SK-N-SH (cell line): ENCODE measurements at regions not wholly inside any gene's neighbourhood (a gene's known extent, or its start where the extent isn't known, plus 50 kb on each side); places are given as distances from the start of the nearest gene placed in this dataset.

ENCODE experiments used
- CTCF ChIA-PET: fragments of 300-600, 350-600 bp; formaldehyde crosslinking; extraction: SDS; loops from one replicate; lab custom pipeline; 2021; lab: Yijun Ruan, JAX
- POLR2A ChIA-PET: fragments of 350-600 bp; sonication (Branson Sonifier 250); formaldehyde crosslinking; extraction: SDS; loops from one replicate; lab custom pipeline; 2020; ENCODE audit warnings: antibody characterized with exemption, inconsistent platforms; lab: Yijun Ruan, JAX
- DNase-seq: peaks from one replicate; pipeline ENCODE4 v3.0.0; 2012
- H2AFZ ChIP-seq: fragments of 200-600 bp; sonication (generic); 2 replicates; pipeline ENCODE4 v1.8.1; 2016; ENCODE audit warnings: antibody characterized with exemption, mild to moderate bottlenecking, low read depth
- H3F3A ChIP-seq: fragments of 200-600 bp; sonication (generic); replicated peaks from 2 replicates; pipeline ENCODE3; 2016; ENCODE audit warnings: antibody characterized with exemption, mild to moderate bottlenecking; ENCODE audit not compliant: insufficient read depth
- H3K27ac ChIP-seq, 2 experiments: fragments of 200-500 bp in 1 of 2; fragments of 200-600 bp in 1 of 2; sonication (Bioruptor generic) in 1 of 2; sonication (generic), shearing (Covaris generic) in 1 of 2; 2 replicates each; pipeline versions ENCODE4 v1.5.1 to v1.6.1; 2014 to 2016; ENCODE audit warnings: low read depth in 2 of 2, inconsistent platforms in 1 of 2, low read length in 1 of 2, mild to moderate bottlenecking in 1 of 2, mixed read lengths in 1 of 2
- H3K27me3 ChIP-seq: fragments of 200-600 bp; sonication (generic), shearing (Covaris generic); 2 replicates; pipeline ENCODE4 v1.6.1; 2016; ENCODE audit warnings: mixed run types; ENCODE audit not compliant: insufficient read depth
- H3K36me3 ChIP-seq, 2 experiments: fragments of 200-500 bp in 1 of 2; fragments of 200-600 bp in 1 of 2; sonication (Bioruptor generic) in 1 of 2; sonication (generic) in 1 of 2; replicated peaks in 1 of 2; 2 replicates each; pipeline versions ENCODE3 to v1.5.1; 2014 to 2016; ENCODE audit warnings: low read length in 1 of 2, mild to moderate bottlenecking in 1 of 2; ENCODE audit not compliant: insufficient read depth in 2 of 2, control insufficient read depth in 1 of 2
- H3K4me1 ChIP-seq, 2 experiments: fragments of 200-500 bp in 1 of 2; fragments of 200-600 bp in 1 of 2; sonication (Bioruptor generic) in 1 of 2; sonication (generic), shearing (Covaris generic) in 1 of 2; 2 replicates each; pipeline versions ENCODE4 v1.5.1 to v1.6.1; 2014 to 2016; ENCODE audit warnings: low read depth in 1 of 2, low read length in 1 of 2, mixed run types in 1 of 2; ENCODE audit not compliant: insufficient read depth in 2 of 2, control insufficient read depth in 1 of 2
- H3K4me2 ChIP-seq: fragments of 200-600 bp; sonication (generic), shearing (Covaris generic); 2 replicates; pipeline ENCODE4 v1.6.1; 2017; ENCODE audit warnings: mixed run types
- H3K4me3 ChIP-seq, 2 experiments: fragments of 200-500 bp in 1 of 2; fragments of 200-600 bp in 1 of 2; sonication (Bioruptor generic) in 1 of 2; sonication (generic), shearing (Covaris generic) in 1 of 2; 2 replicates each; pipeline versions ENCODE4 v1.5.1 to v1.8.1; 2014 to 2016; ENCODE audit warnings: low read depth in 2 of 2, inconsistent platforms in 1 of 2, low read length in 1 of 2, mild to moderate bottlenecking in 1 of 2, mixed read lengths in 1 of 2, moderate library complexity in 1 of 2
- H3K79me2 ChIP-seq: fragments of 200-600 bp; sonication (generic); 2 replicates; pipeline ENCODE4 v1.8.1; 2017; ENCODE audit warnings: mild to moderate bottlenecking; ENCODE audit not compliant: insufficient read depth
- H3K9ac ChIP-seq: fragments of 200-600 bp; sonication (generic); 2 replicates; pipeline ENCODE4 v1.6.1; 2017; ENCODE audit warnings: mixed run types
- H3K9me2 ChIP-seq: fragments of 200-600 bp; sonication (generic); 2 replicates; pipeline ENCODE4 v1.6.1; 2017; ENCODE audit warnings: mixed run types
- H3K9me3 ChIP-seq: fragments of 200-600 bp; sonication (generic); 2 replicates; pipeline ENCODE4 v1.6.1; 2017; ENCODE audit warnings: mixed run types, mild to moderate bottlenecking, moderate library complexity
- H4K20me1 ChIP-seq: fragments of 200-600 bp; sonication (generic); 2 replicates; pipeline ENCODE4 v1.6.1; 2017; ENCODE audit warnings: mild to moderate bottlenecking, mixed run types; ENCODE audit not compliant: insufficient read depth
- ELF1 ChIP-seq: IDR thresholded peaks from 2 replicates; pipeline ENCODE4 v1.4.0; 2012
- EP300 ChIP-seq, 2 experiments: IDR thresholded peaks; 2 replicates each; pipeline versions ENCODE4 v1.4.0 to v1.6.1; 2012; ENCODE audit warnings: borderline replicate concordance in 1 of 2, low read depth in 1 of 2, low read length in 1 of 2
- EZH2phosphoT487 ChIP-seq: fragments of 200-600 bp; sonication (generic); IDR thresholded peaks from 2 replicates; pipeline ENCODE4 v1.6.1; 2017; ENCODE audit warnings: low read depth, mixed run types, mild to moderate bottlenecking, antibody characterized with exemption, moderate library complexity, borderline replicate concordance
- FOSL2 ChIP-seq: IDR thresholded peaks from 2 replicates; pipeline ENCODE4 v1.4.0; 2012; ENCODE audit warnings: low read depth, mild to moderate bottlenecking, moderate library complexity, borderline replicate concordance
- GABPA ChIP-seq: IDR thresholded peaks from 2 replicates; pipeline ENCODE4 v1.4.0; 2012; ENCODE audit warnings: low read depth, mild to moderate bottlenecking
- GATA2 ChIP-seq: sonication (generic); formaldehyde crosslinking; IDR thresholded peaks from 2 replicates; pipeline ENCODE4 v1.5.0; 2020; ENCODE audit warnings: mild to moderate bottlenecking, missing genetic modification reagents
- MXI1 ChIP-seq: IDR thresholded peaks from 2 replicates; pipeline ENCODE4 v1.6.1; 2012; ENCODE audit warnings: mild to moderate bottlenecking, low read depth, low read length, improper control_type of control experiment
- NFIC ChIP-seq: IDR thresholded peaks from 2 replicates; pipeline ENCODE4 v1.4.0; 2012; ENCODE audit warnings: borderline replicate concordance
- NRF1 ChIP-seq: IDR thresholded peaks from 2 replicates; pipeline ENCODE4 v1.6.1; 2012; ENCODE audit warnings: low read depth, mild to moderate bottlenecking, low read length
- POLR2AphosphoS5 ChIP-seq: IDR thresholded peaks from 2 replicates; pipeline ENCODE4 v1.6.1; 2012; ENCODE audit warnings: low read depth, low read length
- RFX5 ChIP-seq: IDR thresholded peaks from 2 replicates; pipeline ENCODE4 v1.6.1; 2012; ENCODE audit warnings: mild to moderate bottlenecking, improper control_type of control experiment, low read length
- SIN3A ChIP-seq: IDR thresholded peaks from 2 replicates; pipeline ENCODE4 v1.6.1; 2012; ENCODE audit warnings: low read depth, mild to moderate bottlenecking, low read length, moderate library complexity, borderline replicate concordance
- SMC3 ChIP-seq: IDR thresholded peaks from 2 replicates; pipeline ENCODE4 v1.6.1; 2012; ENCODE audit warnings: low read depth, low read length, improper control_type of control experiment
- TCF12 ChIP-seq: IDR thresholded peaks from 2 replicates; pipeline ENCODE4 v1.4.0; 2012
- TEAD4 ChIP-seq: IDR thresholded peaks from 2 replicates; pipeline ENCODE4 v1.4.0; 2012; ENCODE audit warnings: mild to moderate bottlenecking, borderline replicate concordance; ENCODE audit not compliant: insufficient read depth
- WGBS: methylation state at CpG from one replicate; pipeline ENCODE4 v1.1.6; 2017; ENCODE audit warnings: low lambda C conversion rate; 5-methylcytosine and 5-hydroxymethylcytosine counted together
- TF ChIP-seq, protein P1 (sequence below): IDR thresholded peaks from 2 replicates; pipeline ENCODE4 v1.4.0; 2012; ENCODE audit warnings: low read depth, borderline replicate concordance
- TF ChIP-seq, protein P2 (sequence below): IDR thresholded peaks from 2 replicates; pipeline ENCODE4 v1.6.1; 2012; ENCODE audit warnings: mild to moderate bottlenecking, low read depth, low read length, moderate library complexity
- TF ChIP-seq, protein P3 (sequence below): fragments of 150-350 bp; IDR thresholded peaks from 2 replicates; pipeline ENCODE4 v1.6.1; 2016; ENCODE audit warnings: mild to moderate bottlenecking, low read depth, low read length
- TF ChIP-seq, protein P4 (sequence below): IDR thresholded peaks from 2 replicates; pipeline ENCODE4; 2012

DNA sequence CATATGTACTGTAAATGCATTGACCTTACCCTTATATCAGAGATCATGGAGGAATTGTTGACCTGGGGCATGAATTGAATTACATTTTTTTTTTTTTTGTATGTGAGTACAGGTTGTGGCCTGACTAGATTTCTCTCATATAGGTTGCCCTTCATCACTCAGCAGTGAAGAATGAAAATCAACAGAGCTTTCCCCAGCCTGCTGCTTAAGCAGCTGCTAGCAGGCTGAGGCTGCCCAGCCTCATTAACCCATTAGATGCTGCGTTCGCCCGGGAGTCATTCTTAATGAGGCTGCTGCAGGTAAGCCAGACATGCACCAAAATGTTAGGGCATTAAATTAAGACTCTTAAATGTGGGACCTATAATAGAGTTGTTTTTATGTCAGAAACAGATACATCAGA, 236.0 kb downstream of the ETNK1 start:
- Histone ChIP-seq H3K4me1 (no peaks in the 10 kb centered on the region; a peak in 1 of 4 replicates), H4K20me1 (no peaks in the 10 kb centered on the region), H2AFZ (no peak overlapping the region), H3K27ac (no peak overlapping the region), H3F3A (no peaks in the 10 kb centered on the region), H3K36me3 (no peaks in the 10 kb centered on the region), H3K4me3 (no peak overlapping the region), H3K9me3 (no peaks in the 10 kb centered on the region), H3K27me3 (no peaks in the 10 kb centered on the region; the same call in 1 of the 2 replicates), H3K4me2 (no peak overlapping the region), H3K9ac (no peak overlapping the region), H3K79me2 (no peaks in the 10 kb centered on the region), H3K9me2 (no peaks in the 10 kb centered on the region)
- ChIA-PET CTCF (interaction anchor here (0.6 kb wide), 1 partner anchor 341 kb away, joined by 3 read pairs; no protein-coding TSS in a partner anchor), POLR2A (no interaction called here)
- no peak for DNase-seq
- WGBS: 44% methylated on average over 3 of the region's 3 CpGs
- TF ChIP-seq, protein P1, sequence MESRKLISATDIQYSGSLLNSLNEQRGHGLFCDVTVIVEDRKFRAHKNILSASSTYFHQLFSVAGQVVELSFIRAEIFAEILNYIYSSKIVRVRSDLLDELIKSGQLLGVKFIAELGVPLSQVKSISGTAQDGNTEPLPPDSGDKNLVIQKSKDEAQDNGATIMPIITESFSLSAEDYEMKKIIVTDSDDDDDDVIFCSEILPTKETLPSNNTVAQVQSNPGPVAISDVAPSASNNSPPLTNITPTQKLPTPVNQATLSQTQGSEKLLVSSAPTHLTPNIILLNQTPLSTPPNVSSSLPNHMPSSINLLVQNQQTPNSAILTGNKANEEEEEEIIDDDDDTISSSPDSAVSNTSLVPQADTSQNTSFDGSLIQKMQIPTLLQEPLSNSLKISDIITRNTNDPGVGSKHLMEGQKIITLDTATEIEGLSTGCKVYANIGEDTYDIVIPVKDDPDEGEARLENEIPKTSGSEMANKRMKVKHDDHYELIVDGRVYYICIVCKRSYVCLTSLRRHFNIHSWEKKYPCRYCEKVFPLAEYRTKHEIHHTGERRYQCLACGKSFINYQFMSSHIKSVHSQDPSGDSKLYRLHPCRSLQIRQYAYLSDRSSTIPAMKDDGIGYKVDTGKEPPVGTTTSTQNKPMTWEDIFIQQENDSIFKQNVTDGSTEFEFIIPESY: no peak
- no peak for TF ChIP-seq TEAD4
- TF ChIP-seq EP300 (IDR thresholded peaks at IDR 0.05; ENCODE audit: borderline replicate concordance in 1 of 2, low read depth in 1 of 2, low read length in 1 of 2): no peak
- TF ChIP-seq, protein P2, sequence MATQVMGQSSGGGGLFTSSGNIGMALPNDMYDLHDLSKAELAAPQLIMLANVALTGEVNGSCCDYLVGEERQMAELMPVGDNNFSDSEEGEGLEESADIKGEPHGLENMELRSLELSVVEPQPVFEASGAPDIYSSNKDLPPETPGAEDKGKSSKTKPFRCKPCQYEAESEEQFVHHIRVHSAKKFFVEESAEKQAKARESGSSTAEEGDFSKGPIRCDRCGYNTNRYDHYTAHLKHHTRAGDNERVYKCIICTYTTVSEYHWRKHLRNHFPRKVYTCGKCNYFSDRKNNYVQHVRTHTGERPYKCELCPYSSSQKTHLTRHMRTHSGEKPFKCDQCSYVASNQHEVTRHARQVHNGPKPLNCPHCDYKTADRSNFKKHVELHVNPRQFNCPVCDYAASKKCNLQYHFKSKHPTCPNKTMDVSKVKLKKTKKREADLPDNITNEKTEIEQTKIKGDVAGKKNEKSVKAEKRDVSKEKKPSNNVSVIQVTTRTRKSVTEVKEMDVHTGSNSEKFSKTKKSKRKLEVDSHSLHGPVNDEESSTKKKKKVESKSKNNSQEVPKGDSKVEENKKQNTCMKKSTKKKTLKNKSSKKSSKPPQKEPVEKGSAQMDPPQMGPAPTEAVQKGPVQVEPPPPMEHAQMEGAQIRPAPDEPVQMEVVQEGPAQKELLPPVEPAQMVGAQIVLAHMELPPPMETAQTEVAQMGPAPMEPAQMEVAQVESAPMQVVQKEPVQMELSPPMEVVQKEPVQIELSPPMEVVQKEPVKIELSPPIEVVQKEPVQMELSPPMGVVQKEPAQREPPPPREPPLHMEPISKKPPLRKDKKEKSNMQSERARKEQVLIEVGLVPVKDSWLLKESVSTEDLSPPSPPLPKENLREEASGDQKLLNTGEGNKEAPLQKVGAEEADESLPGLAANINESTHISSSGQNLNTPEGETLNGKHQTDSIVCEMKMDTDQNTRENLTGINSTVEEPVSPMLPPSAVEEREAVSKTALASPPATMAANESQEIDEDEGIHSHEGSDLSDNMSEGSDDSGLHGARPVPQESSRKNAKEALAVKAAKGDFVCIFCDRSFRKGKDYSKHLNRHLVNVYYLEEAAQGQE: no peak
- TF ChIP-seq NFIC: no peak
- TF ChIP-seq EZH2phosphoT487: no peak
- no peak for TF ChIP-seq ELF1
- TF ChIP-seq GABPA: no peak
- TF ChIP-seq SMC3: no peak
- TF ChIP-seq MXI1: no peak
- no peak for TF ChIP-seq SIN3A
- TF ChIP-seq, protein P3, sequence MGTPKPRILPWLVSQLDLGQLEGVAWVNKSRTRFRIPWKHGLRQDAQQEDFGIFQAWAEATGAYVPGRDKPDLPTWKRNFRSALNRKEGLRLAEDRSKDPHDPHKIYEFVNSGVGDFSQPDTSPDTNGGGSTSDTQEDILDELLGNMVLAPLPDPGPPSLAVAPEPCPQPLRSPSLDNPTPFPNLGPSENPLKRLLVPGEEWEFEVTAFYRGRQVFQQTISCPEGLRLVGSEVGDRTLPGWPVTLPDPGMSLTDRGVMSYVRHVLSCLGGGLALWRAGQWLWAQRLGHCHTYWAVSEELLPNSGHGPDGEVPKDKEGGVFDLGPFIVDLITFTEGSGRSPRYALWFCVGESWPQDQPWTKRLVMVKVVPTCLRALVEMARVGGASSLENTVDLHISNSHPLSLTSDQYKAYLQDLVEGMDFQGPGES: no peak
- TF ChIP-seq, protein P4, sequence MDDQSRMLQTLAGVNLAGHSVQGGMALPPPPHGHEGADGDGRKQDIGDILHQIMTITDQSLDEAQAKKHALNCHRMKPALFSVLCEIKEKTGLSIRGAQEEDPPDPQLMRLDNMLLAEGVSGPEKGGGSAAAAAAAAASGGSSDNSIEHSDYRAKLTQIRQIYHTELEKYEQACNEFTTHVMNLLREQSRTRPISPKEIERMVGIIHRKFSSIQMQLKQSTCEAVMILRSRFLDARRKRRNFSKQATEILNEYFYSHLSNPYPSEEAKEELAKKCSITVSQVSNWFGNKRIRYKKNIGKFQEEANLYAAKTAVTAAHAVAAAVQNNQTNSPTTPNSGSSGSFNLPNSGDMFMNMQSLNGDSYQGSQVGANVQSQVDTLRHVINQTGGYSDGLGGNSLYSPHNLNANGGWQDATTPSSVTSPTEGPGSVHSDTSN: no peak
- no peak for TF ChIP-seq TCF12
- no peak for TF ChIP-seq GATA2
- no peak for TF ChIP-seq RFX5
- no peak for TF ChIP-seq NRF1
- TF ChIP-seq POLR2AphosphoS5: no peak
- no peak for TF ChIP-seq FOSL2
